HG02938 (cell line): ENCODE measurements at regions not wholly inside any gene's neighbourhood (a gene's known extent, or its start where the extent isn't known, plus 50 kb on each side); places are given as distances from the start of the nearest gene placed in this dataset.

Experiments used
- ATAC-seq: cut with Tn5 transposase; IDR thresholded peaks from one replicate; pipeline ENCODE4 v1.9.1; 2021; ENCODE audit warnings: mild to moderate bottlenecking, moderate library complexity; ENCODE audit not compliant: unreplicated experiment

DNA sequence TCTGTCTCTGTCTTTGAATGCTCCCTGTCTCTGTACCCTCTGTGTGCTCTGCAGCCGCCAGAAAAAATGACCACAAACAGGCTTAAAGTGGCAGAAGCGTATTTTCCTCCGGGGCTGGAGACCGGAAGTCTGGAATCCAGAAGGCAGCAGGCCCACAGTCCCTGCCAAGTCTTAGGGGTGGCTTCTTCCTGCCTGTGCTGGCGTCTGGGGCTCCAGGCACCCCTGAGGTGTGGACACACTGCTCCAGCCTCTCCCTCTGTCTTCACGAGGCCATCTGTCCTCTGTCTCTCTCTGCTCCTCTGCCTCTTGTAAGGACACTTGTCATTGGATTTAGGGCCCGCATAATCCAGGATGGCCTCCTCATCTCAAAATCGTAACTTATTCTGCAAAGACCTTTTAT, 298.4 kb upstream of the IRX4 start:
- ATAC-seq: no peak

GRCh38 chr5:2180456-2180855, 297.7 kb upstream of the IRX4 start:
- ATAC-seq: no peak

GRCh38 chr5:2179861-2180260, 297.1 kb upstream of the IRX4 start:
- ATAC-seq: no peak

DNA sequence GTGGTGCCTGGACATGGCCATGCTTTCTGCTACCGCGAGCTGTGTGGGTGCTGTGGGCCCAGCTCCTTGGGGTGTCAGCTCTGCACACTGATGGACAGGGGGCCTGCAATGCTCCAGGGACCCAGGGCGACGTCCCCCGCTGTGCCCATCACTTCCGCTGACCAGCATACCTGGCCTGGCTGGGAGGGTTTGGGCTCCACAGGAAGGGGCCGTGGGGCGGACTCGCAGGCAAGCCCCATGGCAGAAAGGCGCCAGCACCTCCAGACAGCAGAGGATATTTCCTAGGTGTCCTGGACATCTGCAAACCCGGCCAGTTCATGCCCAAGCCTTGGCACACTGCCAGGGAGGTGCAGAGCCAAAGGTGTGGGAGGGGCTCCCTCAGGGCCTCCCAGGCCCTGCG, 295.8 kb upstream of the IRX4 start:
- ATAC-seq: no peak

DNA sequence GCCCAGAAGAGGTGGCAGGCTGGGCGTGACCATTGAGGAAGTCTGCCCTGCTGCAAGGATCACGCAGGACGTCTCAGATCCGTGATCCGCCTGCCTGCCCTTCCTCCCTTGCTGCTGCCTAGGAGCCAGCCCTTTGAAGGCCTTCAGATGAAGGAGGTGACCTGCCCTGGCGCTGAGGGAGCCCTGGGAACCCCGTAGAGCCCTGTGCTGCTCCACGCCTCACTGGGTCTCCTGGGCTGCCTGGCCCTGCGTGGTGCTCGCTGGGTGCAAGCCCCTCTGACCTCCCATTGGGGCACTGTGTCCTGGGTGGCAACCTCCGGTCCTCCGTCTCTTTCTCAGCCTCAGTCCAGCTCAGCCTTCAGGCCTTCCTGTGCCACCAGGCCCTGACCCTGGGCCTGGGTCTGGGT, 295.3 kb upstream of the IRX4 start:
- ATAC-seq: no peak

DNA sequence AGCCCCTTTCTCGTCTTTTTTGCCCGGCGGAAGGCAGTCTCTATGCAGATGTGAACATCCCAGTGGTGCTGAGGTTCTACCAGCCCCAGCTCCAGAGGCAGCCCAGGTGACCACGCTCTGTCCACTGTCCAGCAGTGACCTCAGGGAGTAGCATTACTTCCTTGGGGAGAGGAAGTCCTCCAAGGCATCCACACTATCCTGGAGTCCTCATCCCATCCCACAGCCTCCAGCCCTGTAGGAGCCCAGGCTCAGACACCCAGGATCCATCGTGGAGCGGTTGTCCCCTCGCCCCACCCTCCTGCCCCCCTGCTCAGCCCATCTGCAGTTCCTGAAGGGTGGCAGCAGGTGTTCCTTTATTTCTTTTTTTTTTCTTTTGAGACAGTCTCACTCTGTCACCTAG, 294.5 kb upstream of the IRX4 start:
- ATAC-seq: no peak

DNA sequence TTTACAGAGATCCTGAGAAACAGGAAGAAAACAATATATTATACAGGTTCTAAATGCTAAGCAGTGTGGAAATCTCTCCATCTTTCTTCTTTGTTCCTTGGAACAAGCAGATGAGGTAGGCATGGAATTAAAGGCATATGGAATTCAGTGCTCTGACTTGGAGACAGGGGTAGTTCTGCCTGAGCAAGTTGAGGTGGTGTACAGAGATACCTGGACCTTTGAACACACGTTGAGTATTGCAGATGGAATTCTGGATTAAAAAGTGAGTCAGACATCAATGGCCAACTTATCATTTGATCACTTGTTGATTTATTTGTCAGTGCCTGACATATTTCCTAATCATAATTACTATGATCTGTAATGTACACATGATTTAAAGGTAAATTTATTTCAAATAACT, 293.9 kb upstream of the IRX4 start:
- ATAC-seq: no peak

DNA sequence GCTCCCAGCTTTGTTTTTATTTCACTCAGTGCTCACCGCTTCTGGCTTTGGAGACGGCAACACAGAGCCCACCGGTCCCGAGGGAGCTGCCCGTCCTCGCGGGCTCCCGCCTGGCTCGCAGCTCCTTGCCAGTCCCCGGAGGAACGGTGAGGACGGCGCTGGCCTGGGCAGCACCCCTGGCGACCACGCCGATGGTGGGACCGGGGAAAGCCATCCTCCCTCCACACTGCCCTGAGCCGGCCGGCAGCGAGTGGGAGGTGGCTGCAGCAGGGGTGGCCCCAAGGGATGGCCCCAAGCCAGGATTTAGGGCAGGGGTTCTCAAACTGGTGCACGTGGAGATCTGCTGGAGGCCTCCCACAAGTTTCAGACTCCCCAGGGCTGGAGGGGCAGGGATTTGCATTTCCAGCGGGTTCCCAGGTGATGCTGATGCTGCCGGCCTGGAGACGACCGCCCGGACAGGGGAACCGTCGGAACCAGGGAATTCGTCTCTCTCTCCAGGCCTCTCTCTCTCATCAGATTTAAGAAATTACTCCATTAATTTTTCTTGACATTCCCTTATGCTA, 293.2 kb upstream of the IRX4 start:
- ATAC-seq: no peak

- no peak for ATAC-seq
Observed at GRCh38 chr5:2175041-2175440, 292.3 kb upstream of the IRX4 start.

DNA sequence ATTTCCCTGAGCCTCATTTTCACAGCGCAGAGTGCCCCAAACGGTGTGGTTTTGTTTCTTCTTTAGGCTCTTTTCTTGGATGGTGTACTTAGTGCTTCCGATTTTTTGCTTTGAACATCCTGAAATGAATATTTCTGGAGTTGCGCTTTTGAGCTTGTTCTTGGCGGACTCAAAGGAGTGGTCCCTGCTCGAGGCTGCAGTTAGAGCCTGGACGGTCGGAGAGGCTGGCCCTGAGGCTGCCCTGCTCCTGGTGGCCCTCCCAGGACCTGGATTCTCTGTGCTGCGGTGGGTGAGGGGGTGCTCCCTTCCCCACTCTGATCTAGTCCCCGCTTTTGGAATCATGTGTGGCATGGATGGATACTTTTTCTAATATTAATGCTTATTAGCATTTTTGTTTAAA, 291.8 kb upstream of the IRX4 start:
- ATAC-seq: no peak

DNA sequence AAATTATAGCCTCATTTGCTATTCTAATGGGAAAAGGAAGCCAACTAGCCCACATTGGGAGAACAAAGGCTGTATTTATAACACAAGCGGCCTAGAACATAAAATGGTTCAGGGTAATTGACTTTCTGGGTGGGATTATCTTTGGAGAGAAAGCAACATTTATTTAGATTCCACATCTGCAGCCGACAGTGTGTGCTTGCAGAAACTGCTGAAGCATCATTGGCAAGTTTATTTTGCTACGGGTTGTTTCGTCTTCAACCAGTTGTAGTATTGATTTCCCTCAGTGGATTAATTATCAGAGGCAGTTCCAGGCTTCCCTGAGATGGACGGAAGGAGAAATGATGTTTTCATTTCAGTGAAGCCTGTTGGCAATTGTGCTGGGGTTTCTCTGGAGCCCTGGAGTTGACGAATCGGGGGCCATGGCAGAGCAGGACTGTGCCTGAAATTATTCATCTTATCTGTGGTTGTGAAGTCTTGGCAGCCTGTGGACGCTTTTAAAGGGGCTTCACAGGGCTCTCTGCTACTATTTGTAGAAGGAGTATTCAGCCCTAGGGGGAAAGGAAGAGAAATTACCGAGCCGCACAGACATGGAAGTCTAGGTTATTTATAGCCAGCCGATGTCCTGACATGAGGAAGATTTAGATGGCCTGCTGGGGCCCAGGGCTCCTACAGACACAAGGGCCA, 290.6 kb upstream of the IRX4 start:
- no peak for ATAC-seq

DNA sequence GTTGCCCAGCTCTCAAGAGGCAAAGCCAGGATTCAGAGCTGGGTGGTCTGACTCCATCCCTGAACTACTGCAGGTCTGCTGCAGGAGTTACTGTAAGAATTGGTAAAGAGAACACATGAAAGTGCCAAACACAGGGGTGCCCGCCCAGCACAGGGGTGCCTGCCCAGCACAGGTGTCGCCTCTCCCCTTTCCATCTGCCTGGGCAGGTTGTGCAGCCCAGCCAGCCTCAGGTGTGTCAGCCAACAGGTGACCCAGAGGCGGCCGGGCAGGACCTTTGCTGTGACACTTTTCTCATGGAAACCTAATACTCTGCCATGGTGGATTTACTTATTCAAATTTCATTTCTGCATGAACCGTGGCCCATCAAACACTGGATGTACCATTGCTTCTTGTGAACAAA, 289.7 kb upstream of the IRX4 start:
- ATAC-seq: no peak

DNA sequence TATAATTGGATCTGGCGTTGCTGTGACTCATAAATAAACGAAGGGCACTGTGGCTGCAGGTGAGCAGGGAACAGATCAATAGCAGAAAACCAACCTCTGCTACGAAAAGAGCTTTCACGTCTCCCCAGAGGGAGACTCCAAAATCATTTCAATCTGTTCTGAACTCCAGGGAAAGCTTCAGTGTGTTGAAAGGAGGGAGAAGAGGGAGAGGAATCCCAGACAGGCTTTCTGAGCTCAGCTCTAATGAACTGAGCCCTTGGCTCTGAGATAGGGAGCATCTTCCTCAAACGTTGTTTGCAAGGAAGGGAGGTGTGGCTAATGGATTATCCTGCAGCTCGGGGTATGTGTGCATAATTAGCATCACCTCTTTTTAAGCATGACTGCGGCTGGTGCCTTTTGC, 288.0 kb upstream of the IRX4 start:
- ATAC-seq: no peak

GRCh38 chr5:2169850-2170760, 287.4 kb upstream of the IRX4 start:
- ATAC-seq: no peak

- no peak for ATAC-seq
Observed at GRCh38 chr5:2169430-2169808, 286.7 kb upstream of the IRX4 start.

- no peak for ATAC-seq
Observed at GRCh38 chr5:2168601-2169429, 286.1 kb upstream of the IRX4 start.

DNA sequence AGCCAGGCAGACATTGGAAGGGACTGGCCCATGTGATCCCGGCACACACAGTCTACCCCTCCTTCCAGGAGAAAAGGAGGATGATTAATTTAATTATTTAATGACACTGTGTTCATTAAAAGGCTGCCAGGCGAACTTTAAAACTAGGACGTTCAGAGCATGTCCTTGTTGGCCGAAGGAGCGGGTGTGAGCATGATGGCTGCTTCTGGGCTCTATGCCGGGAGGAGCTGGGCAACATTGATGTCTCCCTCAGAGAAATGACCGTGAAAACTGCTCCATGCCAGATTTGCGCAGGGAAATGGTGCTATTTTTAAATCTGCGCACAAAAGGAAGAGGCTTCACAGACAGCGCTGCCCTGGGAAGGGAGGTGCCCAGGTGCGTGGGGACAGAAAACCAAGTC, 284.9 kb upstream of the IRX4 start:
- no peak for ATAC-seq

DNA sequence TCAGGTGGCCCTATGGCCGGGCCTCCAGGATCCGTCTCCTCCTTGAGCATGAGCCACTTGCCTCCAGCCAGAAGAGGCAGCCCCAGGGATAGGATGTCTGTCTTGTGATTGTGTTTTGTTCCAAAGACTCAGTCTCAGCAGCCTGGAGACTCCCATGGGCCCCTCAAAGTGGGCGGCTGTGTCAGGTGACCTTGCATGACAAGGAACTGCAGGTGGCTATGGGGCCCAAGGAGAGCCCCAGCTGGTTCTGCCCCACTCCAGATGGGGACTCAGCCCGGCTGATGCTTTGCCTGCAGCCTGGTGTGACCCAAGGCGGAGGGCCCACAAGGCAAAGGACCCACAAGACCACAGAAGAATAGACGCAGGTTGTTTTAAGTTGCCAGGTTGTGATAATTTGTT, 284.3 kb upstream of the IRX4 start:
- ATAC-seq: no peak

DNA sequence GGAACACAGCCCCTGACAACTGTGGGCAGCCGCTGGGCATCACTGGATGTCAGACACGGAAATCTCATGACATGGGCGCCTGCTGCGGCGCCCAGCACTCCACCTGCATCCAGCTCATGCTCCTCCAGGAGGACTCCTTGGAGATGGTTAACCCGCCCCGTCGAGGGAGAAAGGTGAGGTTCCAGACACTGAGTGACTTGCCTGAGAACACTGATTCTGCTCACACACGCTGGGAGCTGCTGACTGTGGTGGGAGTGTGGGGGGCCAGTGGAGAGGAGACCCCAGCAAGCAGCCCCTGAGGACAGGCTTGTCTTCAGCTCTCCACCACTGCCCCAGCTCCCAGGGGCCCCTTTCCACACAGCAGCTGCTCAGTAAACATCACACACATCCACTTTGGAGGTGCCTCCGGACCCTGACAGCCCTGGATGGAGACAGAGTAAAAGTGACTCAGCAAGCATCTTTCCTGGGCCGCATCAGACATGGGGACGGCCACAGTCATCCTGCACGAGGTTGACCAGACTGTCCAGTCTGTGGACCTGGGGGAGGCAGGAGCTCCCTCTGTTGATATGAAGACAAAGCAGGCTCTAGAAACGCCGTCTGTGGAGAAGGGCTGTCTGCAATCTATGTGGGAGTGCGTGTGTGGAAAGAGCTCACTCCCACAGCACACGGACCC, 283.7 kb upstream of the IRX4 start:
- ATAC-seq: no peak

- ATAC-seq: no peak
Observed at GRCh38 chr5:2165615-2166305, 283.0 kb upstream of the IRX4 start.
